A549 (cell line): ENCODE measurements at regions not wholly inside any gene's neighbourhood (a gene's known extent, or its start where the extent isn't known, plus 50 kb on each side); places are given as distances from the start of the nearest gene placed in this dataset.

Source experiments
- CBX2 ChIP-seq: fragments of 200-600 bp; sonication (generic); IDR thresholded peaks from 2 replicates; pipeline ENCODE4 v1.6.1; 2016; ENCODE audit warnings: low read depth, mild to moderate bottlenecking, borderline replicate concordance
- CTCF ChIP-seq: fragments of >200 bp; sonication (Bioruptor Twin); formaldehyde crosslinking; IDR thresholded peaks from 3 replicates; pipeline ENCODE4 v1.5.1; 2016

GRCh38 chr9:93809204-93809940 is 145.8 kb downstream of the BARX1 start:
- TF ChIP-seq CBX2, result no peak
- TF ChIP-seq CTCF, result no peak
